ENCODE measurements at regions not wholly inside any gene's neighbourhood (a gene's known extent, or its start where the extent isn't known, plus 50 kb on each side); places are given as distances from the start of the nearest gene placed in this dataset.

GRCh38 chr5:68444833-68445232, 229.3 kb downstream of the PIK3R1 start:
- Histone ChIP-seq H2AFZ (replicated peaks) (no peak overlapping the region), H4K20me1 (ENCODE audit: low read depth) (no peaks in the 10 kb centered on the region), H3K27ac (no peak overlapping the region), H3K9ac (no peak overlapping the region), H3K27me3 (no peaks in the 10 kb centered on the region), H3K79me2 (ENCODE audit: low read depth) (no peaks in the 10 kb centered on the region), H3K4me3 (no peak overlapping the region), H3K4me1 (peaks cover 9% of the 10 kb centered on the region), H3K36me3 (no peaks in the 10 kb centered on the region), H3K9me3 (ENCODE audit: low read depth) (no peaks in the 10 kb centered on the region), H3K4me2 (no peak overlapping the region), H3F3A (ENCODE audit: low read depth) (no peaks in the 10 kb centered on the region)
- Mint-ChIP-seq H3K27me3 (ENCODE audit: insufficient read depth, low read depth) (no peaks in the 10 kb centered on the region), H3K9me3 (no peaks in the 10 kb centered on the region), H3K27ac (no peak overlapping the region), H3K4me1 (peaks cover 3% of the 10 kb centered on the region), H3K4me3 (no peak overlapping the region), H3K36me3 (no peaks in the 10 kb centered on the region)
- DNase-seq (ENCODE audit: low spot score), result no peak
- TF ChIP-seq EZH2 (IDR thresholded peaks at IDR 0.05) (no peak), EZH2phosphoT487 (IDR thresholded peaks at IDR 0.05) (no peak)
- TF ChIP-seq, protein P1, sequence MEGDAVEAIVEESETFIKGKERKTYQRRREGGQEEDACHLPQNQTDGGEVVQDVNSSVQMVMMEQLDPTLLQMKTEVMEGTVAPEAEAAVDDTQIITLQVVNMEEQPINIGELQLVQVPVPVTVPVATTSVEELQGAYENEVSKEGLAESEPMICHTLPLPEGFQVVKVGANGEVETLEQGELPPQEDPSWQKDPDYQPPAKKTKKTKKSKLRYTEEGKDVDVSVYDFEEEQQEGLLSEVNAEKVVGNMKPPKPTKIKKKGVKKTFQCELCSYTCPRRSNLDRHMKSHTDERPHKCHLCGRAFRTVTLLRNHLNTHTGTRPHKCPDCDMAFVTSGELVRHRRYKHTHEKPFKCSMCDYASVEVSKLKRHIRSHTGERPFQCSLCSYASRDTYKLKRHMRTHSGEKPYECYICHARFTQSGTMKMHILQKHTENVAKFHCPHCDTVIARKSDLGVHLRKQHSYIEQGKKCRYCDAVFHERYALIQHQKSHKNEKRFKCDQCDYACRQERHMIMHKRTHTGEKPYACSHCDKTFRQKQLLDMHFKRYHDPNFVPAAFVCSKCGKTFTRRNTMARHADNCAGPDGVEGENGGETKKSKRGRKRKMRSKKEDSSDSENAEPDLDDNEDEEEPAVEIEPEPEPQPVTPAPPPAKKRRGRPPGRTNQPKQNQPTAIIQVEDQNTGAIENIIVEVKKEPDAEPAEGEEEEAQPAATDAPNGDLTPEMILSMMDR (IDR thresholded peaks at IDR 0.05), result no peak

GRCh38 chr5:68445257-68446069, 229.9 kb downstream of the PIK3R1 start:
- Histone ChIP-seq H3F3A (ENCODE audit: low read depth) (no peaks in the 10 kb centered on the region), H3K36me3 (no peaks in the 10 kb centered on the region), H3K9me3 (ENCODE audit: low read depth) (no peaks in the 10 kb centered on the region), H3K27ac (no peak overlapping the region), H3K4me3 (no peak overlapping the region), H3K9ac (no peak overlapping the region), H3K79me2 (ENCODE audit: low read depth) (no peaks in the 10 kb centered on the region), H3K4me1 (peaks cover 9% of the 10 kb centered on the region), H2AFZ (replicated peaks) (no peak overlapping the region), H4K20me1 (ENCODE audit: low read depth) (no peaks in the 10 kb centered on the region), H3K4me2 (no peak overlapping the region), H3K27me3 (no peaks in the 10 kb centered on the region)
- no peak for DNase-seq (ENCODE audit: low spot score)
- H3K9me3 Mint-ChIP-seq, result no peaks in the 10 kb centered on the region
- no peak overlapping the region for H3K27ac Mint-ChIP-seq
- no peak overlapping the region for H3K4me3 Mint-ChIP-seq
- no peaks in the 10 kb centered on the region for H3K27me3 Mint-ChIP-seq (ENCODE audit: insufficient read depth, low read depth)
- no peaks in the 10 kb centered on the region for H3K36me3 Mint-ChIP-seq
- TF ChIP-seq, protein P1 (IDR thresholded peaks at IDR 0.05), result no peak
- TF ChIP-seq EZH2 (IDR thresholded peaks at IDR 0.05) (no peak), EZH2phosphoT487 (IDR thresholded peaks at IDR 0.05) (no peak)
- peaks cover 3% of the 10 kb centered on the region for H3K4me1 Mint-ChIP-seq

- H3K4me1 ChIP-seq, result peaks cover 9% of the 10 kb centered on the region
- no peak for DNase-seq (ENCODE audit: low spot score)
- H3K4me2 ChIP-seq, result no peak overlapping the region
- no peaks in the 10 kb centered on the region for H4K20me1 ChIP-seq (ENCODE audit: low read depth)
- no peak overlapping the region for H3K9ac ChIP-seq
- no peaks in the 10 kb centered on the region for H3K36me3 ChIP-seq
- Mint-ChIP-seq H3K9me3 (no peaks in the 10 kb centered on the region), H3K4me3 (no peak overlapping the region), H3K36me3 (no peaks in the 10 kb centered on the region), H3K27me3 (ENCODE audit: insufficient read depth, low read depth) (no peaks in the 10 kb centered on the region), H3K4me1 (peaks cover 3% of the 10 kb centered on the region), H3K27ac (no peak overlapping the region)
- H3K27ac ChIP-seq, result no peak overlapping the region
- no peak overlapping the region for H2AFZ ChIP-seq (replicated peaks)
- H3K4me3 ChIP-seq, result no peak overlapping the region
- H3F3A ChIP-seq (ENCODE audit: low read depth), result no peaks in the 10 kb centered on the region
- no peaks in the 10 kb centered on the region for H3K79me2 ChIP-seq (ENCODE audit: low read depth)
- TF ChIP-seq, protein P1 (IDR thresholded peaks at IDR 0.05), result no peak
- TF ChIP-seq EZH2phosphoT487 (IDR thresholded peaks at IDR 0.05) (no peak), EZH2 (IDR thresholded peaks at IDR 0.05) (no peak)
- H3K27me3 ChIP-seq, result no peaks in the 10 kb centered on the region
- no peaks in the 10 kb centered on the region for H3K9me3 ChIP-seq (ENCODE audit: low read depth)
Measured at GRCh38 chr5:68446070-68446357, 230.5 kb downstream of the PIK3R1 start.

Measured in neural progenitor cell (in vitro differentiated cells).